ENCODE measurements at regions not wholly inside any gene's neighbourhood (a gene's known extent, or its start where the extent isn't known, plus 50 kb on each side); places are given as distances from the start of the nearest gene placed in this dataset.
A peak's percentile ranks its signal among the peaks of the same experiment; 100 is the strongest.

- Histone ChIP-seq H3K4me3 (no peak overlapping the region), H3K4me1 (replicated peaks) (no peaks in the 10 kb centered on the region), H3K36me3 (no peaks in the 10 kb centered on the region), H3K9me3 (replicated peaks) (0 out of 2 replicates have a peak, but pooled peaks cover 5% of the 10 kb centered on the region), H3K27ac (no peak overlapping the region), H3K27me3 (replicated peaks) (no peaks in the 10 kb centered on the region)
- DNase-seq (ENCODE audit: low read depth in 1 of 2, low spot score in 2 of 2) = peak in 1 of 2 experiments; percentile 27
These were observed 181.8 kb downstream of the DLL1 start for GRCh38 chr6:170108890-170109587.

- Histone ChIP-seq H3K4me3 (no peak overlapping the region), H3K36me3 (no peaks in the 10 kb centered on the region), H3K9me3 (replicated peaks) (0 out of 2 replicates have a peak, but pooled peaks cover 5% of the 10 kb centered on the region), H3K27me3 (replicated peaks) (no peaks in the 10 kb centered on the region), H3K27ac (no peak overlapping the region), H3K4me1 (replicated peaks) (no peaks in the 10 kb centered on the region)
- DNase-seq (ENCODE audit: low read depth in 1 of 2, low spot score in 2 of 2) = peak in 1 of 2 experiments; percentile 35
These were observed 182.4 kb downstream of the DLL1 start for GRCh38 chr6:170108456-170108855.

GRCh38 chr6:170107606-170108222, 183.2 kb downstream of the DLL1 start:
- H3K9me3 ChIP-seq (replicated peaks) = peaks cover 5% of the 10 kb centered on the region; the same call in 1 of the 2 replicates
- no peak overlapping the region for H3K27ac ChIP-seq
- H3K36me3 ChIP-seq = no peaks in the 10 kb centered on the region

GRCh38 chr6:170106906-170107525, 183.9 kb downstream of the DLL1 start:
- Histone ChIP-seq H3K4me3 (no peak overlapping the region), H3K4me1 (replicated peaks) (no peaks in the 10 kb centered on the region), H3K27ac (no peak overlapping the region), H3K27me3 (replicated peaks) (no peaks in the 10 kb centered on the region), H3K36me3 (no peaks in the 10 kb centered on the region), H3K9me3 (replicated peaks) (peaks cover 7% of the 10 kb centered on the region)
- peak in 1 of 2 experiments; percentile 21 for DNase-seq (ENCODE audit: low read depth in 1 of 2, low spot score in 2 of 2)

More at GRCh38 chr6:170107606-170108222, 183.2 kb downstream of the DLL1 start:
- H3K27me3 ChIP-seq (replicated peaks) = no peaks in the 10 kb centered on the region
- no peaks in the 10 kb centered on the region for H3K4me1 ChIP-seq (replicated peaks)
- no peak overlapping the region for H3K4me3 ChIP-seq
- DNase-seq (ENCODE audit: low read depth in 1 of 2, low spot score in 2 of 2) = peak in 1 of 2 experiments; percentile 19

- H3K36me3 ChIP-seq = no peaks in the 10 kb centered on the region
- H3K27me3 ChIP-seq (replicated peaks) = no peaks in the 10 kb centered on the region
- no peak overlapping the region for H3K4me3 ChIP-seq
- no peaks in the 10 kb centered on the region for H3K4me1 ChIP-seq (replicated peaks)
- H3K27ac ChIP-seq = no peak overlapping the region
- peaks cover 12% of the 10 kb centered on the region for H3K9me3 ChIP-seq (replicated peaks)
- peak in 1 of 2 experiments; percentile 29 for DNase-seq (ENCODE audit: low read depth in 1 of 2, low spot score in 2 of 2)
These were observed 188.0 kb downstream of the DLL1 start for GRCh38 chr6:170102582-170103481.

- no peaks in the 10 kb centered on the region for H3K4me1 ChIP-seq (replicated peaks)
- H3K9me3 ChIP-seq (replicated peaks) = peaks cover 12% of the 10 kb centered on the region
- H3K4me3 ChIP-seq = no peak overlapping the region
These were observed 188.8 kb downstream of the DLL1 start for GRCh38 chr6:170102038-170102437.

GRCh38 chr6:170101281-170102035, 189.4 kb downstream of the DLL1 start:
- Histone ChIP-seq H3K27ac (no peak overlapping the region), H3K4me3 (no peak overlapping the region), H3K4me1 (replicated peaks) (no peaks in the 10 kb centered on the region), H3K9me3 (replicated peaks) (peaks cover 12% of the 10 kb centered on the region), H3K36me3 (no peaks in the 10 kb centered on the region), H3K27me3 (replicated peaks) (no peaks in the 10 kb centered on the region)
- peak in 1 of 2 experiments; percentile 30 for DNase-seq (ENCODE audit: low read depth in 1 of 2, low spot score in 2 of 2)

More at GRCh38 chr6:170102038-170102437, 188.8 kb downstream of the DLL1 start:
- no peak overlapping the region for H3K27ac ChIP-seq
- no peaks in the 10 kb centered on the region for H3K36me3 ChIP-seq
- peak in 1 of 2 experiments; percentile 32 for DNase-seq (ENCODE audit: low read depth in 1 of 2, low spot score in 2 of 2)
- H3K27me3 ChIP-seq (replicated peaks) = no peaks in the 10 kb centered on the region

- Histone ChIP-seq H3K4me1 (replicated peaks) (no peaks in the 10 kb centered on the region), H3K36me3 (no peaks in the 10 kb centered on the region), H3K27me3 (replicated peaks) (no peaks in the 10 kb centered on the region), H3K4me3 (no peak overlapping the region), H3K27ac (no peak overlapping the region), H3K9me3 (replicated peaks) (peaks cover 15% of the 10 kb centered on the region)
- peak in 1 of 2 experiments; percentile 35 for DNase-seq (ENCODE audit: low read depth in 1 of 2, low spot score in 2 of 2)
These were observed 190.8 kb downstream of the DLL1 start for GRCh38 chr6:170100046-170100445.

GRCh38 chr6:170099387-170099786, 191.5 kb downstream of the DLL1 start:
- Histone ChIP-seq H3K36me3 (no peaks in the 10 kb centered on the region), H3K27ac (no peak overlapping the region), H3K9me3 (replicated peaks) (peaks cover 12% of the 10 kb centered on the region), H3K4me3 (no peak overlapping the region), H3K4me1 (replicated peaks) (no peaks in the 10 kb centered on the region), H3K27me3 (replicated peaks) (no peaks in the 10 kb centered on the region)
- DNase-seq (ENCODE audit: low read depth in 1 of 2, low spot score in 2 of 2) = peak in 1 of 2 experiments; percentile 14

- Histone ChIP-seq H3K27ac (no peak overlapping the region), H3K27me3 (replicated peaks) (no peaks in the 10 kb centered on the region), H3K4me1 (replicated peaks) (no peaks in the 10 kb centered on the region), H3K36me3 (no peaks in the 10 kb centered on the region), H3K9me3 (replicated peaks) (peaks cover 12% of the 10 kb centered on the region), H3K4me3 (no peak overlapping the region)
- peak in 1 of 2 experiments; percentile 30 for DNase-seq (ENCODE audit: low read depth in 1 of 2, low spot score in 2 of 2)
These were observed 192.3 kb downstream of the DLL1 start for GRCh38 chr6:170098428-170099170.

GRCh38 chr6:170097505-170098427, 193.1 kb downstream of the DLL1 start:
- Histone ChIP-seq H3K27me3 (replicated peaks) (no peaks in the 10 kb centered on the region), H3K4me3 (no peak overlapping the region), H3K9me3 (replicated peaks) (peaks cover 12% of the 10 kb centered on the region), H3K36me3 (no peaks in the 10 kb centered on the region), H3K4me1 (replicated peaks) (no peaks in the 10 kb centered on the region), H3K27ac (no peak overlapping the region)
- DNase-seq (ENCODE audit: low read depth in 1 of 2, low spot score in 2 of 2) = no peak
